GM10266 (cell line): ENCODE measurements at regions not wholly inside any gene's neighbourhood (a gene's known extent, or its start where the extent isn't known, plus 50 kb on each side); places are given as distances from the start of the nearest gene placed in this dataset.

Experiments used
- DNase-seq: peaks from one replicate; pipeline ENCODE4 v3.0.0; 2012; ENCODE audit errors: extremely low spot score
- CTCF ChIP-seq: IDR thresholded peaks from 2 replicates; pipeline ENCODE4 v1.5.1; 2012; ENCODE audit warnings: mild to moderate bottlenecking, low read depth; ENCODE audit not compliant: control insufficient read depth, insufficient read depth; ENCODE audit errors: missing control alignments

GRCh38 chr5:51829691-51830090 is 446.4 kb downstream of the ISL1 start:
- no peak for DNase-seq
- TF ChIP-seq CTCF, result no peak

DNA sequence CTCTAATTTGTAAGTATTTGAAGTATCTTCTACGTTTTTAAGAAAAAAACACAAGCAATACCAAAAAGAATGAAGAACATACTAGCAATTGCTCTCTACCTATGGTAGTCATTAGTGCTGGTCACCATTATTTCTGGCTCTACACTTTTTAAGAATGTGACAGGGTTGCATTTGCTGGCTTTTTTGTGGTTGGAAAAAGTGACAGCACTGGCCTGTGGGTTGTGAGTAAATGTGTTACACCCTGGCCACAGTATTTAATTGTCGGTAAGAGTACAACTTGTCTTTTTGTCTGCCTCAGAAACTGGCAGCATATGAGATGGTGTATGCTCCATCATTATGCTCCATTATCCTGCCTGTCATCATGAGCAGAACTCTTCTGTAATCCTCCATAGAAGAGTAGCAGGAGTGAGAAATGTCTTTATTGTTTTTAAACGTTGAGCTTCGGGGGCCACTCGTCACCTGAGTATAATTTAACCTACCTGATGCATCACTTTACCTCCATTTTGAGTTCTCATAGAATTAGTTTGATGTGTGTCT is 449.8 kb downstream of the ISL1 start:
- no peak for TF ChIP-seq CTCF
- DNase-seq, result no peak

DNA sequence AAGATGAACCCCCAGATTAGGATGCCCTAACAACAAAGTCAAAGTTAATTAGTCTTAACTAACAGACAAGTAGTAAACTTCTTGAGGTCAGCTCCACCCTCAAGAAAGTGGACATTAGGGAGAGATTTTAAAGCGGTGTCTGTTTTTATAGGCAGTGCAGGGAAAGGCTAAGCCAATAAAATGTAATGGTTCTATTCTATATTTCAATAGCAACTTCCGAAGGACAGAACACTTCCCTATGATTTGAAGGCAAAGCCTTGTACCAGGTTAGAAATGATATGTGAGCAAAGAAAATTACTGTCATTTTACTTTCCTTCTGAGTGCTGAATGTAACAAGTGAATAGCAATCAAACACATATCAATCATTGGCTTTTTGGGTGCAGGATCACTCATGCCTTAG is 455.2 kb downstream of the ISL1 start:
- no peak for DNase-seq
- no peak for TF ChIP-seq CTCF

GRCh38 chr5:51843893-51844292 is 460.6 kb downstream of the ISL1 start:
- no peak for DNase-seq
- no peak for TF ChIP-seq CTCF

GRCh38 chr5:51846015-51846414 is 462.8 kb downstream of the ISL1 start:
- no peak for DNase-seq
- TF ChIP-seq CTCF, result no peak

- TF ChIP-seq CTCF, result no peak
- DNase-seq, result no peak
Observed at GRCh38 chr5:51859624-51860023, 476.4 kb downstream of the ISL1 start.

- DNase-seq, result no peak
- no peak for TF ChIP-seq CTCF
Observed at GRCh38 chr5:51860532-51861018, 477.3 kb downstream of the ISL1 start.
